ENCODE measurements at regions not wholly inside any gene's neighbourhood (a gene's known extent, or its start where the extent isn't known, plus 50 kb on each side); places are given as distances from the start of the nearest gene placed in this dataset.
A peak's percentile ranks its signal among the peaks of the same experiment; 100 is the strongest.

DNA sequence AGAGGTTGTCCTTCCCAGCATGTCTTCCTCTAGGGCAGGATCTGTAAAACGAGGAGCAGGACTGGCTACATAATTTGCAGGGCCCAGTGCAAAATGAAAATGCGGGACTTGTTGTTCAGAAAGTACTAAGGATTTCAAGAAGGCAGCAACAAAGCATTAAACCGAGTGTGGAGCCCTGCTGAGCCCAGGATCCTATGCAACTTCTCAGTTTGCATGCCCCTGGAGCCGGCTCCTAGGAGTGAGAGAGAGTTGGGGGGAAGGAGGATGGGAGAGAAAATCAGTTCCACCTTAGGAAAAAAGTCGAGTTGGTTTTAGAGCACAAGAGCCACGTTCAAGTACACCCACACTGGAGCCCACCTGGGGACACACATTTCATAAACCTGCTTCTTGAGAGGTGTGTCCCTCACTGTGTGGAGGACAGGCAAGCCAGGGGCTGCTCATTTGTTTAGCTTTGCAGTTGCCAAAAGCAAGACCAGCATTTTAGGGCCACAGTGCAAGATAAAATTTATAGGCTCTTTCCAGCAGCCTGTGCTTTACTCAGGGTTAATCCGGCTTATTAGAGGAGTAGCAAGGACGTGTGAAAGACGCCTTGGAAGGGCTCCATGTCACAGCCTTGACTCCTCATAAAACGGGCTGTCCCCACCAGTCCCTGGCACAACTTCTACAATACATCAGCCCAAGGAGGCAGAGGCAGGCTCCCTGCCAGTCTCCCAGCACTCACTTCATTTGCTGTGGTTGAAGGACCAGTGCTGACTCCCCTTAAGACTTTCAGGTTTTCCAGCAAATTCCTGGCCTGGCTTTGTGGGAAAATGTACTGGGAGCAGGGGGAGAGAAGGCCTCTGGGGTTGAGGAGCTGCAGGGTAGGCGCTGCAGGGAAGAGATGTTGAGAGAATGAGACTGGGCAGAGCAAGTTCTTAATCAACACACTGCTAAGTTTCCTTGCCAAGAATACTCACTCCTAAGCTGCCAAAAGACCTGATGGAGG lies 159.7 kb upstream of the SEMA6A start:
- Mint-ChIP-seq H3K27me3 (ENCODE audit: low read depth) (no peaks in the 10 kb centered on the region), H3K9me3 (no peaks in the 10 kb centered on the region), H3K4me3 (peak overlapping the region in 1 of 2 experiments; percentile 47; a peak in 2 of 5 replicates), H3K36me3 (ENCODE audit: insufficient read depth in 1 of 3, low read depth in 3 of 3) (no peaks in the 10 kb centered on the region), H3K4me1 (peaks cover 29 to 39% of the 10 kb centered on the region in 2 experiments), H3K27ac (peak overlapping the region in 2 of 3 experiments; percentile 42 to 63; a peak in 3 of 7 replicates)
- WGBS (ENCODE audit: extremely low coverage, insufficient read length, low lambda C conversion rate): no CpG with 5 or more reads among the region's 11 CpGs
- H4K5ac ChIP-seq (ENCODE audit: insufficient read length, low read depth, low read length): no peak overlapping the region
- peak overlapping the region; percentile 2 for H3T11ph ChIP-seq (ENCODE audit: low read length)
- H2AK5ac ChIP-seq (ENCODE audit: insufficient read length, low read length): no peak overlapping the region
- H4K91ac ChIP-seq (ENCODE audit: insufficient read length, low read depth, low read length): no peak overlapping the region
- H3K18ac ChIP-seq (ENCODE audit: insufficient read length, low read depth, low read length): no peak overlapping the region
- no peak overlapping the region for H3K56ac ChIP-seq (ENCODE audit: insufficient read length, low read depth, low read length)
- no peaks in the 10 kb centered on the region for H3K23me2 ChIP-seq (ENCODE audit: insufficient read length, low read depth, low read length, poor library complexity, severe bottlenecking)
- no peak for DNase-seq
- H2BK12ac ChIP-seq (ENCODE audit: insufficient read length, low read depth, low read length): no peak overlapping the region
- no peak overlapping the region for H2BK15ac ChIP-seq (ENCODE audit: low read depth, low read length)
- H3K9ac ChIP-seq (ENCODE audit: extremely low read depth, insufficient read length, low read length): no peak overlapping the region
- H2BK5ac ChIP-seq (ENCODE audit: insufficient read length, low read length): no peak overlapping the region
- no peak overlapping the region for H2BK120ac ChIP-seq (ENCODE audit: low read depth, low read length, poor library complexity, severe bottlenecking)
- H3K27me3 ChIP-seq (ENCODE audit: insufficient read depth, low read length): no peaks in the 10 kb centered on the region
- peak overlapping the region; percentile 96 for H2AFZ ChIP-seq (ENCODE audit: low read length)
- TF ChIP-seq, protein P1, sequence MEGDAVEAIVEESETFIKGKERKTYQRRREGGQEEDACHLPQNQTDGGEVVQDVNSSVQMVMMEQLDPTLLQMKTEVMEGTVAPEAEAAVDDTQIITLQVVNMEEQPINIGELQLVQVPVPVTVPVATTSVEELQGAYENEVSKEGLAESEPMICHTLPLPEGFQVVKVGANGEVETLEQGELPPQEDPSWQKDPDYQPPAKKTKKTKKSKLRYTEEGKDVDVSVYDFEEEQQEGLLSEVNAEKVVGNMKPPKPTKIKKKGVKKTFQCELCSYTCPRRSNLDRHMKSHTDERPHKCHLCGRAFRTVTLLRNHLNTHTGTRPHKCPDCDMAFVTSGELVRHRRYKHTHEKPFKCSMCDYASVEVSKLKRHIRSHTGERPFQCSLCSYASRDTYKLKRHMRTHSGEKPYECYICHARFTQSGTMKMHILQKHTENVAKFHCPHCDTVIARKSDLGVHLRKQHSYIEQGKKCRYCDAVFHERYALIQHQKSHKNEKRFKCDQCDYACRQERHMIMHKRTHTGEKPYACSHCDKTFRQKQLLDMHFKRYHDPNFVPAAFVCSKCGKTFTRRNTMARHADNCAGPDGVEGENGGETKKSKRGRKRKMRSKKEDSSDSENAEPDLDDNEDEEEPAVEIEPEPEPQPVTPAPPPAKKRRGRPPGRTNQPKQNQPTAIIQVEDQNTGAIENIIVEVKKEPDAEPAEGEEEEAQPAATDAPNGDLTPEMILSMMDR (conservative IDR thresholded peaks at IDR 0.05): no peak
- H3K9me3 ChIP-seq (ENCODE audit: control insufficient read depth, low read depth, low read length): no peaks in the 10 kb centered on the region
- no peak overlapping the region for H3K4me2 ChIP-seq (ENCODE audit: insufficient read depth, insufficient read length, low read length)
- H3K23ac ChIP-seq (ENCODE audit: insufficient read length, low read depth, low read length): no peak overlapping the region
- H2BK20ac ChIP-seq (ENCODE audit: low read depth, low read length, poor library complexity, severe bottlenecking): no peak overlapping the region
- H3K27ac ChIP-seq (ENCODE audit: insufficient read length, low read depth, low read length): no peak overlapping the region
- H3K4ac ChIP-seq (ENCODE audit: low read depth, low read length): no peak overlapping the region
- H3K14ac ChIP-seq (ENCODE audit: insufficient read depth, low read length): 0 out of 2 replicates have a peak overlapping the region, but pooled peaks have one; percentile 46
- H4K20me1 ChIP-seq (ENCODE audit: control insufficient read depth, insufficient read depth, insufficient read length): no peaks in the 10 kb centered on the region
- H3K79me2 ChIP-seq (ENCODE audit: insufficient read depth, low read length): no peaks in the 10 kb centered on the region
- H3K79me1 ChIP-seq (ENCODE audit: insufficient read depth, low read depth, low read length, poor library complexity, severe bottlenecking): no peaks in the 10 kb centered on the region
- H4K8ac ChIP-seq (replicated peaks; ENCODE audit: insufficient read length, low read depth, low read length): no peak overlapping the region
- peaks cover 5% of the 10 kb centered on the region; the same call in 1 of the 2 replicates for H3K4me1 ChIP-seq (ENCODE audit: insufficient read depth, low read length)
